SU-DHL-6 (cell line): ENCODE measurements at regions not wholly inside any gene's neighbourhood (a gene's known extent, or its start where the extent isn't known, plus 50 kb on each side); places are given as distances from the start of the nearest gene placed in this dataset.

Source experiments
- H2AFZ ChIP-seq: fragments of 200-600 bp; sonication (generic); 2 replicates; pipeline ENCODE4 v1.6.1; 2014; ENCODE audit warnings: low read depth, mild to moderate bottlenecking, moderate library complexity, mixed read lengths, antibody characterized with exemption, low read length; ENCODE audit not compliant: severe bottlenecking
- H3F3A ChIP-seq: fragments of 200-600 bp; shearing (Covaris generic); 2 replicates; pipeline ENCODE4 v1.6.0; 2016; ENCODE audit warnings: antibody characterized with exemption, mild to moderate bottlenecking; ENCODE audit not compliant: insufficient read depth
- H3K27ac ChIP-seq: fragments of 200-600 bp; sonication (generic); 2 replicates; pipeline ENCODE4 v1.5.1; 2016; ENCODE audit warnings: low read depth, mild to moderate bottlenecking, low read length, moderate library complexity, mixed read lengths
- H3K27me3 ChIP-seq: fragments of 200-600 bp; sonication (generic), shearing (Covaris generic); 2 replicates; pipeline ENCODE4 v1.6.0; 2014; ENCODE audit warnings: mild to moderate bottlenecking, low read length
- H3K36me3 ChIP-seq: fragments of 200-600 bp; sonication (generic); 2 replicates; pipeline ENCODE4 v1.6.1; 2014; ENCODE audit warnings: mild to moderate bottlenecking, low read length, mixed read lengths
- H3K4me2 ChIP-seq: fragments of 300-600, 200-600 bp; shearing (Covaris generic), sonication (generic); 2 replicates; pipeline ENCODE4 v1.6.0; 2014; ENCODE audit warnings: low read length, low read depth, mild to moderate bottlenecking; ENCODE audit not compliant: poor library complexity, severe bottlenecking
- H3K4me3 ChIP-seq: fragments of 200-600 bp; sonication (generic); 2 replicates; pipeline ENCODE4 v1.5.1; 2014; ENCODE audit warnings: antibody characterized with exemption, low read length, mild to moderate bottlenecking, mixed read lengths; ENCODE audit not compliant: insufficient read depth, poor library complexity, severe bottlenecking
- H3K79me2 ChIP-seq: fragments of 200-600 bp; sonication (generic); 2 replicates; pipeline ENCODE4 v1.6.1; 2014; ENCODE audit warnings: mild to moderate bottlenecking, low read length, moderate library complexity; ENCODE audit not compliant: insufficient read depth
- H3K9ac ChIP-seq: fragments of 200-600 bp; sonication (generic); 2 replicates; pipeline ENCODE4 v1.7.0; 2014; ENCODE audit warnings: mild to moderate bottlenecking, low read length
- H3K9me2 ChIP-seq: fragments of 200-600 bp; sonication (generic); replicated peaks from 2 replicates; pipeline ENCODE4 v1.6.1; 2014; ENCODE audit warnings: low read length; ENCODE audit not compliant: insufficient read depth
- H3K9me3 ChIP-seq: fragments of 200-600 bp; sonication (generic); 2 replicates; pipeline ENCODE4 v1.6.1; 2014; ENCODE audit warnings: low read length, mixed read lengths; ENCODE audit not compliant: insufficient read depth
- H4K20me1 ChIP-seq: fragments of 200-600 bp; sonication (generic); 2 replicates; pipeline ENCODE4 v1.6.1; 2014; ENCODE audit warnings: low read depth, mild to moderate bottlenecking, antibody characterized with exemption, low read length, moderate library complexity, mixed read lengths
- EZH2phosphoT487 ChIP-seq: fragments of 200-600 bp; sonication (generic), shearing (Covaris generic); conservative IDR thresholded peaks from 2 replicates; pipeline ENCODE4 v1.6.1; 2018; ENCODE audit warnings: mild to moderate bottlenecking, antibody characterized with exemption, low read length, moderate library complexity, mixed read lengths
- TF ChIP-seq, protein P1 (sequence below): fragments of 200-600 bp; sonication (generic); IDR thresholded peaks from one replicate; pipeline ENCODE4 v1.5.1; 2017; ENCODE audit warnings: antibody characterized with exemption, mild to moderate bottlenecking, low read length, moderate library complexity; ENCODE audit not compliant: insufficient read depth, poor library complexity, severe bottlenecking

DNA sequence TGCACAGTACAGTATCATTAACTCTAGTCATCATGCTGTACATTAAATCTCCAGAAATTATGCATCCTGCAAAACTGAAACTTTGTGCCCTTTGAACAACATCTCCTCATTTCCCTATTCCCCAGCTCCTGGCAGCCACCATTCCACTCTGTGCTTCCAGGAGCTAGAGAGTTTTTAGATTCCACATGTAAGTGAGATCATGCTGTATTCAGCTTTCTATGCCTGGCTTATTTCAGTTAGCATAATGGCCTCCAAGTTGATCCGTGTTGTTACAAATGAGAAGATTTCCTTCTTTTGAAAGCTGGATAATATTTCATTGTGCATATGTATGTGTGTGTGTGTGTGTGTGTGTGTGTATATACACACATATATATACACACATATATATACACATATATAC lies 86.9 kb upstream of the SLC24A3 start:
- no peak overlapping the region for H3K4me3 ChIP-seq
- no peak overlapping the region for H3K9ac ChIP-seq
- no peaks in the 10 kb centered on the region for H3K9me2 ChIP-seq
- no peaks in the 10 kb centered on the region for H3K36me3 ChIP-seq
- no peak overlapping the region for H3K4me2 ChIP-seq
- H3K27ac ChIP-seq, result no peak overlapping the region
- no peaks in the 10 kb centered on the region for H4K20me1 ChIP-seq
- no peaks in the 10 kb centered on the region for H3K27me3 ChIP-seq
- no peak overlapping the region for H2AFZ ChIP-seq
- no peaks in the 10 kb centered on the region for H3K79me2 ChIP-seq
- TF ChIP-seq EZH2phosphoT487, result no peak
- TF ChIP-seq, protein P1, sequence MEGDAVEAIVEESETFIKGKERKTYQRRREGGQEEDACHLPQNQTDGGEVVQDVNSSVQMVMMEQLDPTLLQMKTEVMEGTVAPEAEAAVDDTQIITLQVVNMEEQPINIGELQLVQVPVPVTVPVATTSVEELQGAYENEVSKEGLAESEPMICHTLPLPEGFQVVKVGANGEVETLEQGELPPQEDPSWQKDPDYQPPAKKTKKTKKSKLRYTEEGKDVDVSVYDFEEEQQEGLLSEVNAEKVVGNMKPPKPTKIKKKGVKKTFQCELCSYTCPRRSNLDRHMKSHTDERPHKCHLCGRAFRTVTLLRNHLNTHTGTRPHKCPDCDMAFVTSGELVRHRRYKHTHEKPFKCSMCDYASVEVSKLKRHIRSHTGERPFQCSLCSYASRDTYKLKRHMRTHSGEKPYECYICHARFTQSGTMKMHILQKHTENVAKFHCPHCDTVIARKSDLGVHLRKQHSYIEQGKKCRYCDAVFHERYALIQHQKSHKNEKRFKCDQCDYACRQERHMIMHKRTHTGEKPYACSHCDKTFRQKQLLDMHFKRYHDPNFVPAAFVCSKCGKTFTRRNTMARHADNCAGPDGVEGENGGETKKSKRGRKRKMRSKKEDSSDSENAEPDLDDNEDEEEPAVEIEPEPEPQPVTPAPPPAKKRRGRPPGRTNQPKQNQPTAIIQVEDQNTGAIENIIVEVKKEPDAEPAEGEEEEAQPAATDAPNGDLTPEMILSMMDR, result no peak
- H3F3A ChIP-seq, result no peaks in the 10 kb centered on the region
- H3K9me3 ChIP-seq, result no peaks in the 10 kb centered on the region

DNA sequence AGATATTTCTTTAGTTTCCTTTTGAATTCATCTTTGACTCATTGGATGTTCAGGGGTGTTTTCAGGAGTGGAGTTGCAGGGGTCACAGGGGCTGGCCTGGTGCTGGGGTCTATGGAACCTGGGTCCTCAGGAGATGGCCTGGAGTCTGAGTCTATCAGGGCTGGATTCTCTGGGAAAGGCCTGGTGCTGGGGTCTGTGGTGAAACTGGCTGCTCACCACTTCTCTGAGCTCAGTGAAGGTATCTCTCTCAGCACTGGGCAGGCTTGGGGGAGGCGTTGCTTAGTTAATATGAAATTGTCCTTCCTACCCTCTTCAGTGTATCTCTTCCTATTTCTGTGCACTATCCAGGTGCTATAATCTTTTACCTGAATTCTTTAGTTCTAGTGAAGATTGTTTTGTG lies 83.1 kb upstream of the SLC24A3 start:
- no peaks in the 10 kb centered on the region for H4K20me1 ChIP-seq
- no peak overlapping the region for H2AFZ ChIP-seq
- no peak overlapping the region for H3K4me2 ChIP-seq
- no peaks in the 10 kb centered on the region for H3F3A ChIP-seq
- TF ChIP-seq, protein P1, result no peak
- no peak for TF ChIP-seq EZH2phosphoT487
- H3K9me2 ChIP-seq, result no peaks in the 10 kb centered on the region
- H3K9ac ChIP-seq, result no peak overlapping the region
- H3K9me3 ChIP-seq, result no peaks in the 10 kb centered on the region
- H3K4me3 ChIP-seq, result no peak overlapping the region
- H3K27me3 ChIP-seq, result no peaks in the 10 kb centered on the region
- no peaks in the 10 kb centered on the region for H3K36me3 ChIP-seq
- no peaks in the 10 kb centered on the region for H3K79me2 ChIP-seq
- H3K27ac ChIP-seq, result no peak overlapping the region

DNA sequence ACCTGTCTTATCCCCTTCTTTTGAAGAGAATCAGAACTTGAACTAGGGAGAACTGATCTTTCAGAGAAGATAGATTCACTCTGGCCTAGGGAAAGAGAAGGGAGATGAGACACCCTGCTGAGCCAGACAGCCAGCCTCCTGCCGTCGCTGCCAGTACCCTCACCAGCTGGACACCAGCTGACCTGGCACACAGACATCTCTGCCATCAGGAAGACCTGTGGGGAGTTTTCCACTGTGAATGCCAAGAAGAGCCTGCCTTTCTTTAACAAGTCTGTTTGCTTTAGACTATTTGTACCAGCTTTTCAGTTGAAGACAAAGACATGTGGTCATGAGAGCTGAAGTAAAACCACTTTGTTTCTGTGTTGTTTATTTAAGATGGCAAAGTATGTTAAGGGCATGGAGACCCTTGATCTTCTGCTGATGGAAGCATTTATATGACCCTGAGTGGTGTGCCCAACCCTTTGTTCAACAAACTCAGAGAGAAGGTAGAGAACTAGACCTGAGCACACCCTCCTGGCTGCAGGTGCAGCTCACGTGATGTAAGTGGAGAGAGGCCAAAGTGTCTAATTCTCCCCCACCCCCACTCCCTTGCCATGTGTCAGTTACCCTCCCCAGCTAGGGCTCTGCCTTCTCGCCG lies 82.3 kb upstream of the SLC24A3 start:
- H4K20me1 ChIP-seq, result no peaks in the 10 kb centered on the region
- H3K27ac ChIP-seq, result no peak overlapping the region
- H3K4me2 ChIP-seq, result no peak overlapping the region
- no peaks in the 10 kb centered on the region for H3K27me3 ChIP-seq
- no peaks in the 10 kb centered on the region for H3K79me2 ChIP-seq
- no peaks in the 10 kb centered on the region for H3F3A ChIP-seq
- H2AFZ ChIP-seq, result no peak overlapping the region
- no peak overlapping the region for H3K4me3 ChIP-seq
- no peak for TF ChIP-seq EZH2phosphoT487
- TF ChIP-seq, protein P1, result no peak
- no peaks in the 10 kb centered on the region for H3K36me3 ChIP-seq
- H3K9me2 ChIP-seq, result no peaks in the 10 kb centered on the region
- H3K9ac ChIP-seq, result no peak overlapping the region
- no peaks in the 10 kb centered on the region for H3K9me3 ChIP-seq

DNA sequence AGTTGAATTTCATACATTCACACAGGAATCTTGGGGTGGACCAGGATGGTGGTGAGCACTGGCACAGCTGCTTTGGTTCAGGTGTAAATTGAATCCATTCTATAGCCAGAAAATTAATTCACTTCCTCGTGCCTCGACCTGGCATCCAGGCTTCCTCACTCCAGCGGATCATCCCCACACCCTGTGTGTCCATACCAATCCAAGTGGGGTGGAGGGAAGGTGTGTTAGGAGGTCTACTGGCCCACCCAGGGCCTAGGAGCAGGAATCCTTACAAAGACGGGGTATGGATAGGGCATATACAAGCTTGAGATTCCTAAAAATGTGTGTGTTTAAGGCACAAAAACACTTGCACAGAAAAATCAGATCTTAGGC lies 81.8 kb upstream of the SLC24A3 start:
- H3K4me3 ChIP-seq, result no peak overlapping the region
- TF ChIP-seq EZH2phosphoT487, result no peak
- TF ChIP-seq, protein P1, result no peak
- no peak overlapping the region for H2AFZ ChIP-seq
- H3K9me3 ChIP-seq, result no peaks in the 10 kb centered on the region
- H3K27ac ChIP-seq, result no peak overlapping the region
- H4K20me1 ChIP-seq, result no peaks in the 10 kb centered on the region
- H3K9me2 ChIP-seq, result no peaks in the 10 kb centered on the region
- no peaks in the 10 kb centered on the region for H3K36me3 ChIP-seq
- H3K9ac ChIP-seq, result no peak overlapping the region
- no peak overlapping the region for H3K4me2 ChIP-seq
- no peaks in the 10 kb centered on the region for H3K27me3 ChIP-seq
- H3F3A ChIP-seq, result no peaks in the 10 kb centered on the region
- H3K79me2 ChIP-seq, result no peaks in the 10 kb centered on the region
